NT2/D1 (cell line): ENCODE measurements at regions not wholly inside any gene's neighbourhood (a gene's known extent, or its start where the extent isn't known, plus 50 kb on each side); places are given as distances from the start of the nearest gene placed in this dataset.

ENCODE experiments used
- YY1 ChIP-seq: IDR thresholded peaks from 2 replicates; pipeline ENCODE4 v1.6.1; 2011; ENCODE audit not compliant: insufficient read length, insufficient read depth
- ZNF274 ChIP-seq: IDR thresholded peaks from 2 replicates; pipeline ENCODE4 v1.6.1; 2011; ENCODE audit warnings: mild to moderate bottlenecking, low read depth, low read length

DNA sequence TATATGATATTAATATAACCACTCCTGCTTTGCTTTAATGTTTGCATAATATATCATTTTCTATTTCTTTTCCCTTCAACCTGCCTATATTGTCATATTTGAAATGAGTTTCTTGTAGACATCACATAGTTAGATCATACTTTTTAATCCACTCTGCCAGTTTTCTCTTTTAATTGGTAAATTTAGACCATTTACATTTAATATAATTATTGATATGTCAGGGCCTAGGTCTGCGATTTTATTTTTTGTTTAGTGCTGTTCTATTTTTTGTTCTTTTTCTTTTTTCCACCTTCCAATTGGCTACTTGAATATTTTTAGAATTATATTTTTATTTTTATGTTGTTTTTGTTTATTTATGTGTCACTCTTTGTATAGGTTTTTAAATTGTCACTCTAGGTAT lies 213.3 kb downstream of the C1orf94 start:
- TF ChIP-seq ZNF274, result no peak
- TF ChIP-seq YY1, result no peak
